H1 (cell line): ENCODE measurements at regions not wholly inside any gene's neighbourhood (a gene's known extent, or its start where the extent isn't known, plus 50 kb on each side); places are given as distances from the start of the nearest gene placed in this dataset.

Experiments
- CTCF ChIA-PET: fragments of 300-600 bp; sonication (Branson Sonifier 250); formaldehyde crosslinking; loops from one replicate; lab custom pipeline; 2021; ENCODE audit not compliant: partially characterized antibody; lab: Charles Lee
- POLR2A ChIA-PET: fragments of 300-600 bp; sonication (Branson Sonifier 250); formaldehyde crosslinking; loops from one replicate; lab custom pipeline; 2021; ENCODE audit warnings: inconsistent platforms; ENCODE audit not compliant: partially characterized antibody; lab: Charles Lee
- DNase-seq, 2 experiments: peaks; one replicate each; pipeline versions ENCODE4 v3.0.0 to v3.0.0-alpha.2; 2010 to 2022; ENCODE audit warnings: low spot score in 2 of 2, low read depth in 1 of 2, mixed read lengths in 1 of 2
- FAIRE-seq: peaks from 2 replicates; lab custom pipeline; 2011; peaks lifted over from hg19 to GRCh38; lab: Jason Lieb, UNC
- H2AFZ ChIP-seq: 2 replicates; pipeline ENCODE4 v1.8.1; 2012; ENCODE audit warnings: low read length, inconsistent platforms
- H2AK5ac ChIP-seq: 2 replicates; pipeline ENCODE4 v1.6.1; 2013; ENCODE audit warnings: low read depth, low read length
- H2BK120ac ChIP-seq: replicated peaks from 2 replicates; pipeline ENCODE3; 2013; ENCODE audit warnings: low read depth, low read length, inconsistent platforms
- H2BK12ac ChIP-seq: 2 replicates; pipeline ENCODE4 v1.6.1; 2013; ENCODE audit warnings: low read depth, low read length
- H2BK15ac ChIP-seq: 2 replicates; pipeline ENCODE4 v1.6.1; 2013; ENCODE audit warnings: low read length
- H2BK20ac ChIP-seq: 2 replicates; pipeline ENCODE4 v1.6.1; 2013; ENCODE audit warnings: low read length
- H2BK5ac ChIP-seq: 2 replicates; pipeline ENCODE4 v1.6.1; 2013; ENCODE audit warnings: low read depth, low read length
- H3K14ac ChIP-seq: 2 replicates; pipeline ENCODE4 v1.6.1; 2013; ENCODE audit warnings: inconsistent platforms; ENCODE audit not compliant: insufficient read length
- H3K18ac ChIP-seq: 2 replicates; pipeline ENCODE4 v1.6.1; 2013; ENCODE audit warnings: low read length; ENCODE audit errors: extremely low read depth
- H3K23ac ChIP-seq: 2 replicates; pipeline ENCODE4 v1.6.1; 2013; ENCODE audit warnings: inconsistent platforms; ENCODE audit not compliant: insufficient read length
- H3K23me2 ChIP-seq: 2 replicates; pipeline ENCODE4 v1.6.1; 2013; ENCODE audit warnings: low read depth, low read length
- H3K27ac ChIP-seq: 2 replicates; pipeline ENCODE4 v1.6.1; 2011; ENCODE audit warnings: low read depth, low read length, inconsistent platforms
- H3K27me3 ChIP-seq, 4 experiments: replicated peaks in 1 of 4; 1 replicate in 1 of 4; 2 replicates in 3 of 4; pipeline versions ENCODE4 v1.6.1 to v1.8.1; 2011 to 2013; ENCODE audit warnings: low read length in 3 of 4, mild to moderate bottlenecking in 3 of 4, inconsistent platforms in 2 of 4, mixed read lengths in 2 of 4, moderate library complexity in 1 of 4; ENCODE audit not compliant: control insufficient read depth in 3 of 4, insufficient read depth in 3 of 4; ENCODE audit errors: extremely low read depth in 1 of 4
- H3K36me3 ChIP-seq, 4 experiments: 2 replicates each; pipeline versions ENCODE4 v1.6.1 to v1.8.1; 2011 to 2013; ENCODE audit warnings: mild to moderate bottlenecking in 4 of 4, low read length in 3 of 4, moderate library complexity in 2 of 4, control low read depth in 1 of 4, inconsistent platforms in 1 of 4; ENCODE audit not compliant: insufficient read depth in 4 of 4, control insufficient read depth in 2 of 4
- H3K4ac ChIP-seq: replicated peaks from 2 replicates; pipeline ENCODE3; 2013; ENCODE audit warnings: low read length, low read depth, mixed read lengths, inconsistent platforms; ENCODE audit not compliant: insufficient read length
- H3K4me1 ChIP-seq, 4 experiments: replicated peaks in 1 of 4; 1 replicate in 1 of 4; 2 replicates in 3 of 4; pipeline versions ENCODE4 v1.6.1 to v1.8.1; 2011 to 2013; ENCODE audit warnings: low read length in 3 of 4, inconsistent platforms in 2 of 4, mixed read lengths in 1 of 4; ENCODE audit not compliant: insufficient read depth in 4 of 4, control insufficient read depth in 3 of 4
- H3K4me2 ChIP-seq, 2 experiments: 2 replicates each; pipeline versions ENCODE4 v1.6.1 to v1.8.1; 2011 to 2013; ENCODE audit warnings: low read depth in 2 of 2, low read length in 2 of 2, control low read depth in 1 of 2, inconsistent platforms in 1 of 2, mild to moderate bottlenecking in 1 of 2; ENCODE audit not compliant: insufficient read depth in 1 of 2
- H3K4me3 ChIP-seq, 4 experiments: fragments of 200-600, 300-600 bp in 1 of 4; sonication (generic), shearing (Covaris generic), sonication (Bioruptor Twin) in 1 of 4; 2 replicates each; pipeline versions ENCODE4 v1.5.1 to v1.8.1; 2011 to 2016; ENCODE audit warnings: low read length in 4 of 4, low read depth in 3 of 4, control low read depth in 2 of 4, inconsistent platforms in 2 of 4, mild to moderate bottlenecking in 2 of 4, mixed read lengths in 1 of 4, moderate library complexity in 1 of 4; ENCODE audit not compliant: insufficient read depth in 2 of 4; ENCODE audit errors: extremely low read depth in 1 of 4
- H3K56ac ChIP-seq: replicated peaks from 2 replicates; pipeline ENCODE3; 2013; ENCODE audit warnings: low read depth, mild to moderate bottlenecking, mixed read lengths, low read length, inconsistent platforms; ENCODE audit not compliant: insufficient read length
- H3K79me1 ChIP-seq: 2 replicates; pipeline ENCODE4 v1.6.1; 2013; ENCODE audit warnings: low read depth, low read length, control low read depth
- H3K79me2 ChIP-seq, 2 experiments: 2 replicates each; pipeline versions ENCODE4 v1.6.1 to v1.8.1; 2012 to 2013; ENCODE audit warnings: low read length in 2 of 2, mild to moderate bottlenecking in 2 of 2, inconsistent platforms in 1 of 2; ENCODE audit not compliant: insufficient read depth in 2 of 2, control insufficient read depth in 1 of 2
- H3K9ac ChIP-seq, 4 experiments: replicated peaks in 1 of 4; 1 replicate in 1 of 4; 2 replicates in 3 of 4; pipeline versions ENCODE4 v1.6.1 to v1.8.1; 2011 to 2013; ENCODE audit warnings: low read depth in 3 of 4, low read length in 3 of 4, control low read depth in 2 of 4, mild to moderate bottlenecking in 2 of 4, moderate library complexity in 2 of 4, inconsistent platforms in 1 of 4; ENCODE audit errors: extremely low read depth in 1 of 4
- H3K9me3 ChIP-seq, 2 experiments: 2 replicates each; pipeline versions ENCODE4 v1.6.1 to v1.8.1; 2012 to 2013; ENCODE audit warnings: mild to moderate bottlenecking in 2 of 2, moderate library complexity in 2 of 2, control low read depth in 1 of 2, inconsistent platforms in 1 of 2, low read depth in 1 of 2, low read length in 1 of 2, mixed read lengths in 1 of 2; ENCODE audit not compliant: insufficient read depth in 2 of 2
- H4K20me1 ChIP-seq, 2 experiments: replicated peaks in 1 of 2; 2 replicates each; pipeline versions ENCODE3 to v1.8.1; 2011 to 2013; ENCODE audit warnings: inconsistent platforms in 2 of 2, low read length in 2 of 2, mild to moderate bottlenecking in 1 of 2; ENCODE audit not compliant: insufficient read depth in 2 of 2, control insufficient read depth in 1 of 2
- H4K5ac ChIP-seq: 2 replicates; pipeline ENCODE4 v1.6.1; 2013; ENCODE audit warnings: low read length, low read depth, mixed read lengths, inconsistent platforms; ENCODE audit not compliant: insufficient read length
- H4K8ac ChIP-seq: 2 replicates; pipeline ENCODE4 v1.8.0; 2013; ENCODE audit warnings: mild to moderate bottlenecking, moderate library complexity, low read length, inconsistent platforms; ENCODE audit not compliant: insufficient read depth; ENCODE audit errors: extremely low read depth
- H4K91ac ChIP-seq: replicated peaks from 2 replicates; pipeline ENCODE3; 2013; ENCODE audit warnings: low read length, mixed read lengths, inconsistent platforms; ENCODE audit not compliant: insufficient read length
- ATF3 ChIP-seq: IDR thresholded peaks from 2 replicates; pipeline ENCODE4 v1.6.1; 2011; ENCODE audit warnings: low read depth, mild to moderate bottlenecking, low read length; ENCODE audit not compliant: insufficient read depth
- CREB1 ChIP-seq: IDR thresholded peaks from 2 replicates; pipeline ENCODE4 v1.6.1; 2012; ENCODE audit warnings: inconsistent platforms
- E2F6 ChIP-seq: IDR thresholded peaks from 2 replicates; pipeline ENCODE4 v1.6.1; 2012; ENCODE audit warnings: inconsistent platforms
- EGR1 ChIP-seq: IDR thresholded peaks from 2 replicates; pipeline ENCODE4 v1.6.1; 2011; ENCODE audit warnings: low read depth, low read length, borderline replicate concordance
- FOSL1 ChIP-seq: IDR thresholded peaks from 2 replicates; pipeline ENCODE4 v1.6.1; 2011; ENCODE audit warnings: mild to moderate bottlenecking, low read depth, low read length, moderate library complexity; ENCODE audit not compliant: insufficient read depth
- GABPA ChIP-seq: IDR thresholded peaks from 2 replicates; pipeline ENCODE4 v1.6.1; 2011; ENCODE audit warnings: mild to moderate bottlenecking, low read length, moderate library complexity, borderline replicate concordance; ENCODE audit not compliant: insufficient read depth
- NRF1 ChIP-seq: IDR thresholded peaks from 2 replicates; pipeline ENCODE4 v1.6.1; 2011; ENCODE audit warnings: mild to moderate bottlenecking, low read depth, low read length, improper control_type of control experiment
- RAD21 ChIP-seq, 2 experiments: IDR thresholded peaks in 1 of 2; conservative IDR thresholded peaks in 1 of 2; 2 replicates each; pipeline ENCODE4 v1.6.1; 2011; ENCODE audit warnings: low read depth in 2 of 2, low read length in 2 of 2, improper control_type of control experiment in 1 of 2, inconsistent platforms in 1 of 2, mild to moderate bottlenecking in 1 of 2, moderate library complexity in 1 of 2
- SP1 ChIP-seq: IDR thresholded peaks from 2 replicates; pipeline ENCODE4 v1.6.1; 2011; ENCODE audit warnings: low read depth, low read length
- SP4 ChIP-seq: IDR thresholded peaks from 2 replicates; pipeline ENCODE4 v1.6.1; 2012; ENCODE audit warnings: low read length, inconsistent platforms
- WGBS, 2 experiments: shearing (Covaris generic) in 1 of 2; methylation state at CpG; one replicate each; pipeline versions ENCODE4 v1.1.6 to v1.1.7; 2013 to 2015; ENCODE audit warnings: low lambda C conversion rate in 2 of 2, mixed read lengths in 2 of 2, inconsistent platforms in 1 of 2, low coverage in 1 of 2, missing lambda C conversion rate in 1 of 2; ENCODE audit not compliant: insufficient replicate concordance in 2 of 2, insufficient coverage in 1 of 2, insufficient read length in 1 of 2; ENCODE audit errors: extremely low coverage in 1 of 2, missing lambda C conversion rate in 1 of 2; 5-methylcytosine and 5-hydroxymethylcytosine counted together

- Histone ChIP-seq H3K23ac (no peak overlapping the region), H2BK15ac (peak overlapping the region; percentile 46; the same call in 1 of the 2 replicates), H4K20me1 (no peaks in the 10 kb centered on the region), H3K79me1 (no peaks in the 10 kb centered on the region), H4K8ac (no peak overlapping the region; the same call in 1 of the 2 replicates), H2BK12ac (0 out of 2 replicates have a peak overlapping the region, but pooled peaks have one; percentile 7), H2BK5ac (peak overlapping the region; percentile 52; the same call in 1 of the 2 replicates), H3K9me3 (no peaks in the 10 kb centered on the region), H2BK120ac (no peak overlapping the region), H3K56ac (no peak overlapping the region), H3K23me2 (no peaks in the 10 kb centered on the region), H2AK5ac (no peak overlapping the region), H3K4me3 (no peak overlapping the region), H3K79me2 (no peaks in the 10 kb centered on the region), H3K4ac (peak overlapping the region; percentile 1), H3K18ac (peak overlapping the region; percentile 76; the same call in 1 of the 2 replicates), H3K14ac (no peak overlapping the region), H3K4me2 (peak overlapping the region in 1 of 2 experiments; percentile 41; a peak in 1 of 4 replicates), H4K91ac (no peak overlapping the region), H2BK20ac (peak overlapping the region; percentile 93; the same call in 1 of the 2 replicates), H4K5ac (no peak overlapping the region), H3K27me3 (no peaks in the 10 kb centered on the region), H3K36me3 (no peaks in the 10 kb centered on the region; a peak in 1 of 8 replicates), H3K4me1 (peaks cover 0 to 7% (median 2%) of the 10 kb centered on the region in 4 experiments; a peak in 3 of 7 replicates), H3K27ac (no peak overlapping the region; the same call in 1 of the 2 replicates), H3K9ac (no peak overlapping the region; a peak in 1 of 7 replicates), H2AFZ (peak overlapping the region; percentile 23; the same call in 1 of the 2 replicates)
- FAIRE-seq (no peak), DNase-seq (peak in 1 of 2 experiments; percentile 51)
- ChIA-PET CTCF (interaction anchor here (0.7 to 1.2 kb wide), 3 partner anchors 15 to 90 kb away, joined by 3 read pairs; no protein-coding TSS in a partner anchor), POLR2A (no interaction called here)
- 77% methylated on average over 10 of the region's 10 CpGs; no CpG with 5 or more reads in 1 of the 2 experiments for WGBS, 2 experiments
- TF ChIP-seq FOSL1 (no peak), ATF3 (no peak), RAD21 (IDR thresholded peaks at IDR 0.05 in 1 of 2, conservative IDR thresholded peaks at IDR 0.05 in 1 of 2; ENCODE audit: low read depth in 2 of 2, low read length in 2 of 2) (no peak), SP4 (no peak), GABPA (no peak), CREB1 (no peak), SP1 (no peak), EGR1 (peak; percentile 18; the same call in 1 of the 2 replicates), NRF1 (no peak), E2F6 (peak; percentile 38; the same call in 1 of the 2 replicates)
Measured at GRCh38 chr10:121112579-121113384, 261.6 kb downstream of the WDR11 start.
